ENCODE measurements at regions not wholly inside any gene's neighbourhood (a gene's known extent, or its start where the extent isn't known, plus 50 kb on each side); places are given as distances from the start of the nearest gene placed in this dataset.

- Histone ChIP-seq H3K9me3 (peaks cover 0 to 9% of the 10 kb centered on the region in 2 donors), H3K36me3 (no peaks in the 10 kb centered on the region), H3K4me3 (no peak overlapping the region), H3K27me3 (no peaks in the 10 kb centered on the region), H3K4me1 (no peaks in the 10 kb centered on the region), H3K27ac (no peak overlapping the region)
- no peak for TF ChIP-seq CTCF (IDR thresholded peaks at IDR 0.05)
- ATAC-seq (no peak), DNase-seq (no peak)
- intact Hi-C loops (cut with DNase I) = no loop called here
Measured at GRCh38 chr1:221308534-221309511, 429.6 kb downstream of the HLX start.

DNA sequence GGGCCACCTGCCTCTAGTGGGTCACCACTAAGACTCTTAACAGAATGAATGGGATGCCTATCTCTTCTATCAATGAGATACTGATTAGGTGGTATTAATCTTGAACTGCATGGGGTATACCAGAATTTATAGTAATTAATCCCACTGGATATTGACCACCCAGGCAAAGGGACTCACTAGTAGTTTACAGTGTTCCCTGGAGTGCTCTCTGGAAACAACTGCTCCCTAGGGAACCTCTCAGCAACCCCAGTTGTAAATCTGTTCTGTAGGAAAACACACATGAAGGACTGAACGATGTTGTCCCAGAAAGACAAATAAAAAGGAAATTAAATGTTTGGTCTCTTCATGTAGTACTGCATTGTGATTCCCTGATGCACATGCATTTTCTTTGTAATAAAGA, 430.5 kb downstream of the HLX start:
- Histone ChIP-seq H3K27me3 (no peaks in the 10 kb centered on the region), H3K36me3 (no peaks in the 10 kb centered on the region), H3K27ac (no peak overlapping the region), H3K4me3 (no peak overlapping the region), H3K9me3 (peaks cover 0 to 9% of the 10 kb centered on the region in 2 donors), H3K4me1 (no peaks in the 10 kb centered on the region)
- intact Hi-C loops (cut with DNase I) = no loop called here
- DNase-seq (no peak), ATAC-seq (no peak)
- TF ChIP-seq CTCF (IDR thresholded peaks at IDR 0.05) = no peak

DNA sequence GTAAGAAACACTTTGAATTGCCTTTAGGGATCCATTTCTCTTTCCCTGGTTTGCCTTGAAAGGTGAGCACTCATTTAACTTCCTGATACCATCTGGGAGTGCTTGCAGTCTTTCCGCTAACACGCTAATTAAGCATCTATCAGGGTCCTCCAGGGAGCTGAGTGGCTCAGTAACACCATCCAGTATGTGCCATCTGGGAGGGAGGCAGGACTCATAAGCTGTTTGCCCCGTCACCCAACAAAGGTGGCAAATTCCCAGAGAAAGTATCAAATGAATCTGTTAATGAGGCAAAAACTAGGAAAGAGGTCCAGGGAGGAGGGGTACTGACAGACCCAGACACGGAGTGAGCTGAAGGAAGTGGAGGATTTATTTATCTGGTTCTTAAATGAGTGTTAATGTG, 430.9 kb downstream of the HLX start:
- intact Hi-C loops (cut with DNase I) = no loop called here
- H3K9me3 ChIP-seq = peaks cover 0 to 9% of the 10 kb centered on the region in 2 donors
- TF ChIP-seq CTCF (IDR thresholded peaks at IDR 0.05) = no peak
- no peak overlapping the region for H3K27ac ChIP-seq
- no peaks in the 10 kb centered on the region for H3K27me3 ChIP-seq
- no peak for DNase-seq
- no peaks in the 10 kb centered on the region for H3K36me3 ChIP-seq
- H3K4me3 ChIP-seq = no peak overlapping the region
- ATAC-seq = no peak
- H3K4me1 ChIP-seq = no peaks in the 10 kb centered on the region

DNA sequence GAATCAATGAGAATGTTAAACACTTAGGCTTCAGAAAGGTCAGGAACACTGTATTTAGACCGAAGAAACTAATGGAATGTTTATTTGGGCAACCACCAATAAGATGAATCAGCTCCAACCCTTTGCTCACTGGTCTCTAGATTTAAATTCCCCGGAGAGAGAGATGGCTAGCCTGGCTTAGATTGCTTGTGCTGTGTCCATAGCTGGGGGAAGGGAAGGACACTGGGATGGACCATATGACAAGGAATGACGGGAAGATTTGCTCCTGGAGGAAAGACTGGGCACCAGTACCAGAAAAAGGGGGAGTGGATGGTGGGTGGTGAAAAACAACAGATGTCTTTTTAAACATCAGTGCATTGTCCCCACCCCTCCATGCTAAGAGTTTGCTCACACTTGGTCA, 426.6 kb downstream of the DUSP10 start:
- Histone ChIP-seq H3K4me3 (no peak overlapping the region), H3K4me1 (no peaks in the 10 kb centered on the region), H3K27ac (peak overlapping the region in 1 of 2 donors; percentile 42), H3K9me3 (no peaks in the 10 kb centered on the region), H3K27me3 (no peaks in the 10 kb centered on the region), H3K36me3 (no peaks in the 10 kb centered on the region)
- intact Hi-C loops (cut with DNase I) = no loop called here
- no peak for TF ChIP-seq CTCF (IDR thresholded peaks at IDR 0.05)
- ATAC-seq = peak; percentile 62
- DNase-seq = no peak

GRCh38 chr1:221316491-221317056, 425.3 kb downstream of the DUSP10 start:
- no peak overlapping the region for H3K4me3 ChIP-seq
- ATAC-seq = no peak
- H3K27ac ChIP-seq = no peak overlapping the region
- intact Hi-C loops (cut with DNase I) = no loop called here
- TF ChIP-seq CTCF (IDR thresholded peaks at IDR 0.05) = no peak
- no peaks in the 10 kb centered on the region for H3K36me3 ChIP-seq
- no peaks in the 10 kb centered on the region for H3K9me3 ChIP-seq
- DNase-seq = no peak
- no peaks in the 10 kb centered on the region for H3K4me1 ChIP-seq
- no peaks in the 10 kb centered on the region for H3K27me3 ChIP-seq

Measured in left lung (tissue), 4 donors.